ENCODE measurements at regions not wholly inside any gene's neighbourhood (a gene's known extent, or its start where the extent isn't known, plus 50 kb on each side); places are given as distances from the start of the nearest gene placed in this dataset.

GRCh38 chr11:27837895-27838563 is 137.8 kb upstream of the BDNF start:
- TF ChIP-seq POLR2A (IDR thresholded peaks at IDR 0.05; ENCODE audit: low read depth, low read length): no peak
- TF ChIP-seq POLR2AphosphoS5 (IDR thresholded peaks at IDR 0.05; ENCODE audit: low read depth, low read length): no peak
- no peak for TF ChIP-seq PAX5 (IDR thresholded peaks at IDR 0.05; ENCODE audit: insufficient read depth, low read length, severe bottlenecking)
- TF ChIP-seq TAF1 (IDR thresholded peaks at IDR 0.05; ENCODE audit: low read depth, low read length): no peak
